K562 (cell line): ENCODE measurements at regions not wholly inside any gene's neighbourhood (a gene's known extent, or its start where the extent isn't known, plus 50 kb on each side); places are given as distances from the start of the nearest gene placed in this dataset.

Source experiments
- ATAC-seq: fragments of 200-7000 bp; cut with Tn5 transposase; 3 replicates; pipeline ENCODE4 v1.9.1; 2020; ENCODE audit warnings: moderate library complexity
- BruUV-seq: library from RNA; stranded (reverse); fragments of 400-500 nt; replicated peaks from 2 replicates; lab custom pipeline; 2021; lab: Mats Ljungman, UMichigan
- CTCF ChIA-PET: fragments of 300-600 bp; formaldehyde crosslinking; extraction: SDS; loops from one replicate; lab custom pipeline; 2021; ENCODE audit warnings: low intra/inter-chr PET ratio; lab: Yijun Ruan, JAX
- POLR2A ChIA-PET: fragments of 300-600, 350-650 bp; sonication (Branson Sonifier 250); formaldehyde crosslinking; extraction: SDS; loops from one replicate; lab custom pipeline; 2021; ENCODE audit warnings: antibody characterized with exemption, inconsistent platforms; lab: Yijun Ruan, JAX
- DNase-seq, 4 experiments: peaks; one replicate each; pipeline versions ENCODE4 v3.0.0 to v3.0.0-alpha.2; 2011 to 2018; ENCODE audit warnings: low spot score in 3 of 4, mixed read lengths in 3 of 4; ENCODE audit errors: extremely low read depth in 1 of 4
- FAIRE-seq: peaks from 2 replicates; lab custom pipeline; 2011; peaks lifted over from hg19 to GRCh38; lab: Jason Lieb, UNC
- H2AFZ ChIP-seq: 2 replicates; pipeline ENCODE4 v1.6.0; 2011; ENCODE audit warnings: low read depth, low read length, control low read depth, inconsistent platforms
- H3K27ac ChIP-seq: fragments of 200-600 bp; 3 replicates; pipeline ENCODE4 v1.8.0; 2011; ENCODE audit warnings: low read depth, mild to moderate bottlenecking, control low read depth, inconsistent platforms, low read length, moderate library complexity, mixed read lengths; ENCODE audit errors: extremely low read depth
- H3K27me3 ChIP-seq, 2 experiments: fragments of 300-600 bp in 1 of 2; 2 replicates in 1 of 2; 3 replicates in 1 of 2; pipeline versions ENCODE4 v1.6.0 to v1.8.0; 2011; ENCODE audit warnings: inconsistent platforms in 2 of 2, low read length in 2 of 2, mild to moderate bottlenecking in 1 of 2, mixed read lengths in 1 of 2, moderate library complexity in 1 of 2; ENCODE audit not compliant: control insufficient read depth in 2 of 2, insufficient read depth in 2 of 2
- H3K36me3 ChIP-seq: fragments of 300-600 bp; 3 replicates; pipeline ENCODE4 v1.8.0; 2011; ENCODE audit warnings: mild to moderate bottlenecking, low read length, inconsistent platforms; ENCODE audit not compliant: control insufficient read depth, insufficient read depth
- H3K4me1 ChIP-seq, 2 experiments: fragments of 200-600 bp in 1 of 2; replicated peaks in 1 of 2; 2 replicates in 1 of 2; 3 replicates in 1 of 2; pipeline versions ENCODE4 v1.5.1 to v1.8.0; 2011; ENCODE audit warnings: inconsistent platforms in 2 of 2, low read length in 2 of 2, mild to moderate bottlenecking in 1 of 2, mixed read lengths in 1 of 2, moderate library complexity in 1 of 2; ENCODE audit not compliant: control insufficient read depth in 2 of 2, insufficient read depth in 2 of 2
- H3K4me2 ChIP-seq: 2 replicates; pipeline ENCODE4 v1.6.1; 2011; ENCODE audit warnings: low read length, control low read depth, inconsistent platforms, mixed read lengths; ENCODE audit not compliant: insufficient read depth
- H3K4me3 ChIP-seq: fragments of 200-600 bp; sonication (generic), shearing (Covaris generic); 2 replicates; pipeline ENCODE4 v1.5.1; 2016; ENCODE audit warnings: control low read depth, inconsistent platforms
- H3K79me2 ChIP-seq: fragments of 200-600 bp; 3 replicates; pipeline ENCODE4 v1.8.0; 2011; ENCODE audit warnings: low read length, inconsistent platforms; ENCODE audit not compliant: control insufficient read depth, insufficient read depth
- H3K9ac ChIP-seq, 2 experiments: 2 replicates each; pipeline versions ENCODE4 v1.6.0 to v1.6.1; 2011; ENCODE audit warnings: low read depth in 2 of 2, low read length in 2 of 2, control low read depth in 1 of 2, inconsistent platforms in 1 of 2, mild to moderate bottlenecking in 1 of 2, mixed read lengths in 1 of 2; ENCODE audit not compliant: insufficient read depth in 1 of 2
- H3K9me1 ChIP-seq: one replicate; pipeline ENCODE4 v1.6.0; 2011; ENCODE audit warnings: inconsistent platforms, mild to moderate bottlenecking, low read length, moderate library complexity; ENCODE audit not compliant: control insufficient read depth, insufficient read depth
- H3K9me3 ChIP-seq: replicated peaks from 2 replicates; pipeline ENCODE4 v1.5.1; 2011; ENCODE audit warnings: low read depth, low read length, inconsistent platforms; ENCODE audit not compliant: control insufficient read depth, insufficient read depth
- H4K20me1 ChIP-seq: replicated peaks from 2 replicates; pipeline ENCODE4 v1.6.1; 2011; ENCODE audit warnings: low read length, inconsistent platforms, mixed read lengths; ENCODE audit not compliant: control insufficient read depth, insufficient read depth
- ARNT ChIP-seq, 2 experiments: fragments of 450-650 bp; IDR thresholded peaks; 2 replicates each; pipeline ENCODE4 v1.6.1; 2016; ENCODE audit warnings: mild to moderate bottlenecking in 1 of 2
- CCAR2 ChIP-seq: fragments of 200-400 bp; formaldehyde crosslinking; IDR thresholded peaks from 2 replicates; pipeline ENCODE4 v1.6.1; 2017; ENCODE audit warnings: mild to moderate bottlenecking, low read depth, low read length
- CREM ChIP-seq: IDR thresholded peaks from 2 replicates; pipeline ENCODE4 v1.6.1; 2014; ENCODE audit warnings: antibody characterized with exemption, low read depth
- LEF1 ChIP-seq: fragments of 450-650 bp; IDR thresholded peaks from 2 replicates; pipeline ENCODE4 v1.6.1; 2016; ENCODE audit warnings: mild to moderate bottlenecking
- NR2C2 ChIP-seq, 2 experiments: fragments of 200-800 bp in 1 of 2; sonication (Bioruptor generic) in 1 of 2; sonication (generic) in 1 of 2; formaldehyde crosslinking in 1 of 2; IDR thresholded peaks; 2 replicates each; pipeline versions ENCODE4 v1.6.1 to v1.8.0; 2016 to 2022; ENCODE audit warnings: mild to moderate bottlenecking in 1 of 2, missing compliant biosample characterization in 1 of 2, missing genetic modification characterization in 1 of 2, missing genetic modification reagents in 1 of 2
- PCBP1 ChIP-seq: fragments of 200-400 bp; formaldehyde crosslinking; IDR thresholded peaks from 2 replicates; pipeline ENCODE4 v1.6.1; 2018; ENCODE audit warnings: mild to moderate bottlenecking, low read depth, low read length; ENCODE audit not compliant: poor library complexity, severe bottlenecking
- PHB2 ChIP-seq: fragments of 450-650 bp; IDR thresholded peaks from 2 replicates; pipeline ENCODE4 v1.6.1; 2017; ENCODE audit warnings: low read depth
- POLR2G ChIP-seq: fragments of 200-400 bp; formaldehyde crosslinking; IDR thresholded peaks from 2 replicates; pipeline ENCODE4 v1.6.1; 2017; ENCODE audit warnings: low read depth, mild to moderate bottlenecking, antibody characterized with exemption, low read length, moderate library complexity
- RFX1 ChIP-seq: fragments of 450-650 bp; IDR thresholded peaks from 2 replicates; pipeline ENCODE4 v1.6.1; 2016; ENCODE audit warnings: mild to moderate bottlenecking, moderate library complexity
- SMAD4 ChIP-seq: fragments of 250-450 bp; sonication (Bioruptor Pico); conservative IDR thresholded peaks from 2 replicates; pipeline ENCODE4 v1.8.0; 2021; ENCODE audit warnings: inconsistent platforms, mild to moderate bottlenecking, moderate library complexity
- SMARCA5 ChIP-seq: fragments of 450-650 bp; IDR thresholded peaks from 2 replicates; pipeline ENCODE4 v1.6.1; 2016
- TAF1 ChIP-seq: IDR thresholded peaks from 2 replicates; pipeline ENCODE4 v1.6.1; 2011; ENCODE audit warnings: mild to moderate bottlenecking, low read length, moderate library complexity; ENCODE audit not compliant: insufficient read depth, control insufficient read depth, severe bottlenecking; ENCODE audit errors: extremely low read depth
- ZNF644 ChIP-seq: fragments of 200-800 bp; sonication (Bioruptor generic); IDR thresholded peaks from 2 replicates; pipeline ENCODE4 v1.6.1; 2016; ENCODE audit warnings: low read depth, missing genetic modification characterization, missing compliant biosample characterization
- whole genome bisulfite sequencing: fragments of 100-300 bp; shearing (Covaris generic); methylation state at CpG from one replicate; pipeline ENCODE4 v1.1.6; 2016; ENCODE audit warnings: low coverage, mixed read lengths; ENCODE audit not compliant: insufficient coverage; ENCODE audit errors: missing lambda C conversion rate; 5-methylcytosine and 5-hydroxymethylcytosine counted together
- in situ Hi-C: fragments of 300-500 bp; cut with MboI; formaldehyde crosslinking; loops from 4 replicates; pipeline ENCODE4 v1.15.0; 2018; ENCODE audit warnings: inconsistent platforms, mixed read lengths
- intact Hi-C: fragments of 100-400 bp; cut with micrococcal nuclease; formaldehyde crosslinking; loops from 2 replicates; pipeline ENCODE4 v1.14.2; 2022
- TF ChIP-seq, protein P1 (sequence below), 2 experiments: fragments of 150-350 bp in 1 of 2; IDR thresholded peaks; 2 replicates each; pipeline ENCODE4 v1.6.1; 2012 to 2016; ENCODE audit warnings: low read depth in 2 of 2, low read length in 2 of 2, mild to moderate bottlenecking in 1 of 2, moderate library complexity in 1 of 2
- TF ChIP-seq, protein P2 (sequence below): IDR thresholded peaks from 2 replicates; pipeline ENCODE4 v1.6.1; 2014; ENCODE audit warnings: antibody characterized with exemption

DNA sequence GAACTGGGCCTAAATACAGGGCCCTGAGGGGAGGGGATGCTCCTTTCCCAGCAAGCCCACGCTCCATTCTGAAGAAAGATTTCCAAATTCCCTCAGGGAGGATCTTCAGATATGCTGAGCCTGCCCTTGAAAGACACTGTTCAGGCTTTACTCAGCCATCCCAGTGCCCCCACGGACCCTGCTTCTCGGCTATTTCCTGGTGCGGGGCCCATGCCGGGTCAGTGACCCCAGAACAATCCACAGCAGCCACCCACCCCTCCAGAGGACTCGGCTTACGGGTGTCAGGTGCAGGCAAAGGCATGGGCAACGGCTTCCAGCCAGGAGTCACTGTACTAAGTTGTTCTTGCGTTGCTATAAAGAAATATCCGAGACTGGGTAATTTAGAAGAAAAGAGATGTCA lies 137.1 kb downstream of the OAT start:
- FAIRE-seq (no peak), DNase-seq (no peak), ATAC-seq (no peak)
- Histone ChIP-seq H3K4me3 (no peak overlapping the region), H3K9me3 (no peaks in the 10 kb centered on the region), H3K4me2 (no peak overlapping the region), H2AFZ (no peak overlapping the region), H3K79me2 (no peaks in the 10 kb centered on the region), H4K20me1 (no peaks in the 10 kb centered on the region), H3K9me1 (no peaks in the 10 kb centered on the region), H3K4me1 (no peaks in the 10 kb centered on the region), H3K9ac (no peak overlapping the region), H3K27me3 (peaks cover 3 to 27% of the 10 kb centered on the region in 2 experiments; a peak in 3 of 5 replicates), H3K27ac (no peak overlapping the region), H3K36me3 (no peaks in the 10 kb centered on the region)
- WGBS = 0% methylated on average over 7 of the region's 10 CpGs
- TF ChIP-seq ARNT (IDR thresholded peaks at IDR 0.05) = no peak
- TF ChIP-seq SMARCA5 = no peak
- no peak for TF ChIP-seq RFX1
- no peak for TF ChIP-seq PCBP1
- TF ChIP-seq, protein P1, sequence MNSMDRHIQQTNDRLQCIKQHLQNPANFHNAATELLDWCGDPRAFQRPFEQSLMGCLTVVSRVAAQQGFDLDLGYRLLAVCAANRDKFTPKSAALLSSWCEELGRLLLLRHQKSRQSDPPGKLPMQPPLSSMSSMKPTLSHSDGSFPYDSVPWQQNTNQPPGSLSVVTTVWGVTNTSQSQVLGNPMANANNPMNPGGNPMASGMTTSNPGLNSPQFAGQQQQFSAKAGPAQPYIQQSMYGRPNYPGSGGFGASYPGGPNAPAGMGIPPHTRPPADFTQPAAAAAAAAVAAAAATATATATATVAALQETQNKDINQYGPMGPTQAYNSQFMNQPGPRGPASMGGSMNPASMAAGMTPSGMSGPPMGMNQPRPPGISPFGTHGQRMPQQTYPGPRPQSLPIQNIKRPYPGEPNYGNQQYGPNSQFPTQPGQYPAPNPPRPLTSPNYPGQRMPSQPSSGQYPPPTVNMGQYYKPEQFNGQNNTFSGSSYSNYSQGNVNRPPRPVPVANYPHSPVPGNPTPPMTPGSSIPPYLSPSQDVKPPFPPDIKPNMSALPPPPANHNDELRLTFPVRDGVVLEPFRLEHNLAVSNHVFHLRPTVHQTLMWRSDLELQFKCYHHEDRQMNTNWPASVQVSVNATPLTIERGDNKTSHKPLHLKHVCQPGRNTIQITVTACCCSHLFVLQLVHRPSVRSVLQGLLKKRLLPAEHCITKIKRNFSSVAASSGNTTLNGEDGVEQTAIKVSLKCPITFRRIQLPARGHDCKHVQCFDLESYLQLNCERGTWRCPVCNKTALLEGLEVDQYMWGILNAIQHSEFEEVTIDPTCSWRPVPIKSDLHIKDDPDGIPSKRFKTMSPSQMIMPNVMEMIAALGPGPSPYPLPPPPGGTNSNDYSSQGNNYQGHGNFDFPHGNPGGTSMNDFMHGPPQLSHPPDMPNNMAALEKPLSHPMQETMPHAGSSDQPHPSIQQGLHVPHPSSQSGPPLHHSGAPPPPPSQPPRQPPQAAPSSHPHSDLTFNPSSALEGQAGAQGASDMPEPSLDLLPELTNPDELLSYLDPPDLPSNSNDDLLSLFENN (IDR thresholded peaks at IDR 0.05; ENCODE audit: low read depth in 2 of 2, low read length in 2 of 2) = no peak
- no peak for TF ChIP-seq POLR2G
- TF ChIP-seq CCAR2 = no peak
- no peak for TF ChIP-seq TAF1
- no peak for TF ChIP-seq CREM
- TF ChIP-seq, protein P2, sequence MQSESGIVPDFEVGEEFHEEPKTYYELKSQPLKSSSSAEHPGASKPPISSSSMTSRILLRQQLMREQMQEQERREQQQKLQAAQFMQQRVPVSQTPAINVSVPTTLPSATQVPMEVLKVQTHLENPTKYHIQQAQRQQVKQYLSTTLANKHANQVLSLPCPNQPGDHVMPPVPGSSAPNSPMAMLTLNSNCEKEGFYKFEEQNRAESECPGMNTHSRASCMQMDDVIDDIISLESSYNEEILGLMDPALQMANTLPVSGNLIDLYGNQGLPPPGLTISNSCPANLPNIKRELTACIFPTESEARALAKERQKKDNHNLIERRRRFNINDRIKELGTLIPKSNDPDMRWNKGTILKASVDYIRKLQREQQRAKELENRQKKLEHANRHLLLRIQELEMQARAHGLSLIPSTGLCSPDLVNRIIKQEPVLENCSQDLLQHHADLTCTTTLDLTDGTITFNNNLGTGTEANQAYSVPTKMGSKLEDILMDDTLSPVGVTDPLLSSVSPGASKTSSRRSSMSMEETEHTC = no peak
- no peak for TF ChIP-seq PHB2
- no peak for TF ChIP-seq NR2C2 (CRISPR knock-in tag; IDR thresholded peaks at IDR 0.05)
- no peak for TF ChIP-seq NR2C2 (tag; IDR thresholded peaks at IDR 0.05)
- TF ChIP-seq LEF1 = no peak
- no peak for TF ChIP-seq SMAD4 (CRISPR knock-in tag)
- TF ChIP-seq ZNF644 (tag) = no peak
- in situ Hi-C loops (no loop called here), intact Hi-C loops (no loop called here)
- ChIA-PET CTCF (no interaction called here), POLR2A (no interaction called here)
- no TSS peak for BruUV-seq
